ENCODE measurements at regions not wholly inside any gene's neighbourhood (a gene's known extent, or its start where the extent isn't known, plus 50 kb on each side); places are given as distances from the start of the nearest gene placed in this dataset.

DNA sequence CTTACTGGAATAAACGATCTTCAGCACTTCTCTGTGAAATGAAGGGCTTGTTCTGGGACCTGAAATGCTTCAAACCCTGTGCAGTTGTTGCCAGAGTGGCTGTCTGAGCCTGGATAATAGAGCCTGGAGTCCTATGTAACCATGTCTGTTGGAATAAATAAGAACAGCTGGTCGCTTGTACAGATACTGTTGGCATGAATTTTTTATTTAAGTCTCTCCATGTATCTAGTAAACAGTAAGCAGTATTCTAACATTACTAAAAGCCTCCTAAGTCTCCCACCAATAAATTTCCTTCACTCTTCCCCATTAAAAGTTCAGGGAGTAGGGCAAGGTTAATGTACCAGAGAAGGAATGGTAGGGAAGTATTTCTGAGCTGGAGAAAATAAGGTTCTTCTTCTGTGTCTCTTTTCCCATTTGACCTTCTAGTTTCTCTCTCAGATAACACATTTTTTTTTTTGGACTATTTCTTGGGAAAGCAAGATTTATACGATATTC is 227.5 kb downstream of the PRL start:
- H3K9me3 ChIP-seq: no peaks in the 10 kb centered on the region
- H3K4me1 ChIP-seq: peaks cover 10% of the 10 kb centered on the region
- H3K27ac ChIP-seq: no peak overlapping the region
- H3K27me3 ChIP-seq (ENCODE audit: low read depth): no peaks in the 10 kb centered on the region
- H3K36me3 ChIP-seq: no peaks in the 10 kb centered on the region
- TF ChIP-seq, protein P1, sequence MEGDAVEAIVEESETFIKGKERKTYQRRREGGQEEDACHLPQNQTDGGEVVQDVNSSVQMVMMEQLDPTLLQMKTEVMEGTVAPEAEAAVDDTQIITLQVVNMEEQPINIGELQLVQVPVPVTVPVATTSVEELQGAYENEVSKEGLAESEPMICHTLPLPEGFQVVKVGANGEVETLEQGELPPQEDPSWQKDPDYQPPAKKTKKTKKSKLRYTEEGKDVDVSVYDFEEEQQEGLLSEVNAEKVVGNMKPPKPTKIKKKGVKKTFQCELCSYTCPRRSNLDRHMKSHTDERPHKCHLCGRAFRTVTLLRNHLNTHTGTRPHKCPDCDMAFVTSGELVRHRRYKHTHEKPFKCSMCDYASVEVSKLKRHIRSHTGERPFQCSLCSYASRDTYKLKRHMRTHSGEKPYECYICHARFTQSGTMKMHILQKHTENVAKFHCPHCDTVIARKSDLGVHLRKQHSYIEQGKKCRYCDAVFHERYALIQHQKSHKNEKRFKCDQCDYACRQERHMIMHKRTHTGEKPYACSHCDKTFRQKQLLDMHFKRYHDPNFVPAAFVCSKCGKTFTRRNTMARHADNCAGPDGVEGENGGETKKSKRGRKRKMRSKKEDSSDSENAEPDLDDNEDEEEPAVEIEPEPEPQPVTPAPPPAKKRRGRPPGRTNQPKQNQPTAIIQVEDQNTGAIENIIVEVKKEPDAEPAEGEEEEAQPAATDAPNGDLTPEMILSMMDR (IDR thresholded peaks at IDR 0.05): no peak
- intact Hi-C loops (cut with DNase I): no loop called here
- no peak for ATAC-seq
- H3K4me3 ChIP-seq: no peak overlapping the region
- no peak for DNase-seq

DNA sequence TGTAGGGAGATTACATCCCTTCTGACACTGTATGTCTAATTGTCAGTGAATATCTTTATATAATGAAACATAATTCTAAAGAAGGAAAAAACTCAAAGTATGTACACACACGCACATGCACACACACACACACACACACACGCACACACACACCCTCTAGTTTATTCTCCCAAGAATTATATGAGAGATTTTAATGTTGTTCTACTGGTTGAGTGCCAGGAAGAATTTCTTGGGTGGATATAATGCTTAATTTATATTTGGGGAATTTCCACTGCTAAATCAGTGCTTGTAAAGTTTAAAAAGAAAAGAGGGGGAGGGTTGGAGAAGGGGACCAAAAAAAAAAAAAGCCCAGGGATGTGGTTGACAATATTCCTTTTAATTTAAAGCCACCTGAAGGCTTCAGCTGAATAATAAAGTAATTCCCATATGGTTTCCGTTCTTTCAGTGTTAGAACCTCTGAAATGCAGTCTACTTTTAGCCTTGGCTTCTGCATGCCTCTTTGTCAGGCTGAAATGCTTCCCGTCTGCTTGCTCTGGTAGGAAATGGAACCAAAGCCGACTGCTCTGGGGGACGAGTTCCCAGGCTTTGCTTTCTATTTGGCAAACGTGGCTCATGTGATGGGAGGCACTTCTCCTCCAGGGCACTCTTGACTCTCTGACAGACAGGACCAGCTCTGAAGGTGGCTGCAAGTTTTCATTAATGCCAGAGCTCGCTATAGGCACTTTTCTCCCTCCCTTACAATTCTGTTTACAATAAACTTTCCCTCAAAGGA is 225.4 kb downstream of the PRL start:
- no peaks in the 10 kb centered on the region for H3K27me3 ChIP-seq (ENCODE audit: low read depth)
- H3K36me3 ChIP-seq: no peaks in the 10 kb centered on the region
- peak; percentile 54 to 56 for ATAC-seq
- peaks cover 10% of the 10 kb centered on the region for H3K4me1 ChIP-seq
- peak overlapping the region; percentile 30 for H3K4me3 ChIP-seq
- TF ChIP-seq, protein P1 (IDR thresholded peaks at IDR 0.05): no peak
- peak overlapping the region; percentile 68 for H3K27ac ChIP-seq
- H3K9me3 ChIP-seq: no peaks in the 10 kb centered on the region
- DNase-seq: no peak
- intact Hi-C loops (cut with DNase I): no loop called here

DNA sequence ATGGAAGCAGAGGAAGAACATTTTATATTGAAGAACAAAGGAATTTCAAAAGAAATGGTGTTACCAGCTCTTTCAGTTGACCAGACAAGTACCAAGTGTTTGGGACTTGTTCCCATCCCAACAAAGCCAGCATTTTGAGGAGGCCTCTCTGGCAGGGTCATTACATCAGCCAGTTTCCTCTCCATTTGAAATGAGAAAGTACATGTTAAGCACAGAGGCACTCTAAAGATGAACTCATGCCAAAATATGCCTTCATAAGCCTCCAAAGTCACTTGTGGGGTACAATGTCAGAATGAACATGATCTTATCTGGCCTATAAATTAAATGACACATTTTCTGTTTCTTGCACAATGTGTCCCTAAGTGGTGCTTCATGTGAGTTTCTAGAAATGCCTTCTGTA is 223.9 kb downstream of the PRL start:
- TF ChIP-seq, protein P1 (IDR thresholded peaks at IDR 0.05): no peak
- Histone ChIP-seq H3K4me3 (no peak overlapping the region), H3K27me3 (ENCODE audit: low read depth) (no peaks in the 10 kb centered on the region), H3K9me3 (no peaks in the 10 kb centered on the region), H3K27ac (no peak overlapping the region), H3K36me3 (no peaks in the 10 kb centered on the region), H3K4me1 (peaks cover 10% of the 10 kb centered on the region)
- intact Hi-C loops (cut with DNase I): no loop called here
- DNase-seq (no peak), ATAC-seq (no peak)

DNA sequence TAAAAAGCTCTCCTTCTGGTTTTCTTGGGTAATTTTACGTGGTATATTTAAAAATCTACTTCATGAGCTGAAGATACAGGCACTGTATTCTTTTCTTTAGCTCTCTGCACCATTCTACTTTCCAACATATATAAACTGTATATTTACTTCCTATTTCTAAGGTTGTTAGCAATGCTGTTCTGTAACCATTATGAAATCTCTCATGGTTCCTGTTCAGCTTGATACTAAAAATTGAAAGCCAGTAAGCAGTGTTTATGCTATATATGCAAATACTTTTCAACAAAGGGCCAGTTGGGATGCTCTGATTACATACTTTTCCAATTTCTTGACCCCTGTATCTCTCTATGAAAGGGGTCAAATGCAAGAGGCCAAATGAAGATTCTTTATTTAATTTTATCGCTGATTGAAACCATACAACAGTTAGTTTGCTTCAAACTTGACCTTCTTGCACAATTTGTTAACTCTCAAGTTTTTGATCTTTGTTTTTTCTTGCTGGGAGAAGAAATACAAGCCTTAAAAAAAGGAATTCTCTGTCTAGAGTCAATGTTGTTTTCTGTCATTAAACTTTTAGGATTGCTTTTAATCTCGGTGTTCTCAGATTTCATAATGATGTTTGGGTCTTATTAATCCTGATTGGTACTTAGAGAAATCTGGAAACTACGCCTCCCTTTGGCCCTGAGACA is 223.2 kb downstream of the PRL start:
- Histone ChIP-seq H3K4me3 (no peak overlapping the region), H3K36me3 (no peaks in the 10 kb centered on the region), H3K9me3 (no peaks in the 10 kb centered on the region), H3K27ac (no peak overlapping the region), H3K27me3 (ENCODE audit: low read depth) (no peaks in the 10 kb centered on the region), H3K4me1 (peaks cover 10% of the 10 kb centered on the region)
- intact Hi-C loops (cut with DNase I): no loop called here
- TF ChIP-seq, protein P1 (IDR thresholded peaks at IDR 0.05): no peak
- no peak for DNase-seq
- ATAC-seq: no peak

DNA sequence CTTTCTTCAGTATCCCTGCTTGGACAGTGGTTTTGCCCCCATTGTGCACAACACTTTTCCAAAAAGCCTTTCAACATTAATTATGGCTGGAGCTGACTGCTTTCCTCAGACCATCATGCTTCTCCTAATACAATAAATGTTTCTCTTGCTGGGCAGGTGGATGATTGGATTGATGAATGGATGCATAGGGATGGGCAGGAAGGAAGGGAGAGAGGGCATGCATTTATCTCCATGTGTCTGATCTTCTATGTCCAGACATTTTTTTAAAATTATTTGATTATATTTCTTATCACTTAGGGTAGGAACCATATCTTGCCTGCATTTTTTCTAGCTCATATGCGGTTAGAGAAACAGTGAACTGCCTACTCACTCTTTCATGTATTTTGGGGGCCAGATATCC is 218.5 kb downstream of the PRL start:
- Histone ChIP-seq H3K4me1 (peaks cover 2% of the 10 kb centered on the region), H3K27ac (no peak overlapping the region), H3K4me3 (no peak overlapping the region), H3K9me3 (no peaks in the 10 kb centered on the region), H3K27me3 (ENCODE audit: low read depth) (no peaks in the 10 kb centered on the region), H3K36me3 (no peaks in the 10 kb centered on the region)
- TF ChIP-seq, protein P1 (IDR thresholded peaks at IDR 0.05): no peak
- intact Hi-C loops (cut with DNase I): no loop called here
- no peak for DNase-seq
- ATAC-seq: no peak

Measured in lower lobe of right lung (tissue), 2 donors.